Fibroblast of the aortic adventitia (primary cell): ENCODE measurements at regions not wholly inside any gene's neighbourhood (a gene's known extent, or its start where the extent isn't known, plus 50 kb on each side); places are given as distances from the start of the nearest gene placed in this dataset.

ENCODE experiments used
- DNase-seq: peaks from one replicate; pipeline ENCODE4 v3.0.0-alpha.2; 2010; ENCODE audit warnings: low read depth
- H3K4me3 ChIP-seq: 2 replicates; pipeline ENCODE4 v1.5.1; 2011; ENCODE audit warnings: low read depth, mild to moderate bottlenecking, control low read depth, low read length, moderate library complexity
- CTCF ChIP-seq: IDR thresholded peaks from 2 replicates; pipeline ENCODE4 v1.5.1; 2011; ENCODE audit warnings: mild to moderate bottlenecking, low read length, control low read depth, inconsistent platforms; ENCODE audit not compliant: insufficient read depth

- H3K4me3 ChIP-seq: no peak overlapping the region
- TF ChIP-seq CTCF: no peak
- DNase-seq: peak; percentile 0
Observed at GRCh38 chr13:112014857-112015256, 52.1 kb upstream of the SOX1 start.
